Hepatocyte (in vitro differentiated cells): ENCODE measurements at regions not wholly inside any gene's neighbourhood (a gene's known extent, or its start where the extent isn't known, plus 50 kb on each side); places are given as distances from the start of the nearest gene placed in this dataset.

Experiments
- DNase-seq: peaks from one replicate; pipeline ENCODE4 v3.0.0-alpha.2; 2016; ENCODE audit warnings: low spot score
- H2AFZ ChIP-seq: fragments of 200-600 bp; sonication (generic); 2 replicates; pipeline ENCODE4 v1.6.0; 2016; ENCODE audit warnings: antibody characterized with exemption, mild to moderate bottlenecking
- H3K27ac ChIP-seq: fragments of 200-600 bp; sonication (generic); 2 replicates; pipeline ENCODE4 v1.5.1; 2016; ENCODE audit warnings: mild to moderate bottlenecking
- H3K27me3 ChIP-seq: fragments of 200-600 bp; sonication (generic); 2 replicates; pipeline ENCODE4 v1.6.1; 2016
- H3K36me3 ChIP-seq: fragments of 200-600 bp; sonication (generic); replicated peaks from 2 replicates; pipeline ENCODE4 v1.5.1; 2016; ENCODE audit warnings: low read depth; ENCODE audit not compliant: insufficient read depth
- H3K4me1 ChIP-seq: fragments of 200-600 bp; sonication (generic); 2 replicates; pipeline ENCODE4 v1.5.1; 2016; ENCODE audit warnings: mild to moderate bottlenecking, moderate library complexity; ENCODE audit not compliant: insufficient read depth
- H3K4me2 ChIP-seq: fragments of 200-600 bp; sonication (generic); 2 replicates; pipeline ENCODE4 v1.6.0; 2016
- H3K4me3 ChIP-seq: fragments of 200-600 bp; sonication (generic); 2 replicates; pipeline ENCODE4 v1.5.1; 2016; ENCODE audit warnings: mild to moderate bottlenecking
- H3K79me2 ChIP-seq: fragments of 200-600 bp; sonication (generic); 2 replicates; pipeline ENCODE4 v1.6.0; 2017; ENCODE audit warnings: mild to moderate bottlenecking
- H3K9me2 ChIP-seq: fragments of 200-600 bp; sonication (generic); replicated peaks from 2 replicates; pipeline ENCODE4 v1.6.0; 2017; ENCODE audit warnings: mild to moderate bottlenecking; ENCODE audit not compliant: insufficient read depth
- H3K9me3 ChIP-seq: fragments of 200-600 bp; sonication (generic); 2 replicates; pipeline ENCODE4 v1.5.1; 2016; ENCODE audit warnings: low read depth, mild to moderate bottlenecking
- H4K20me1 ChIP-seq: fragments of 200-600 bp; sonication (generic); 2 replicates; pipeline ENCODE4 v1.6.0; 2016; ENCODE audit warnings: mild to moderate bottlenecking; ENCODE audit not compliant: insufficient read depth, poor library complexity, severe bottlenecking
- EZH2 ChIP-seq: fragments of 200-600 bp; sonication (generic); IDR thresholded peaks from 2 replicates; pipeline ENCODE4 v1.6.1; 2016; ENCODE audit warnings: antibody characterized with exemption, mild to moderate bottlenecking, borderline replicate concordance
- EZH2phosphoT487 ChIP-seq: fragments of 200-600 bp; sonication (generic); IDR thresholded peaks from one replicate; pipeline ENCODE4 v1.6.1; 2018; ENCODE audit warnings: antibody characterized with exemption, mild to moderate bottlenecking, low read depth, moderate library complexity; ENCODE audit not compliant: unreplicated experiment, severe bottlenecking
- WGBS: methylation state at CpG from one replicate; pipeline ENCODE4 v1.1.6; 2016; ENCODE audit warnings: low lambda C conversion rate; ENCODE audit errors: missing lambda C conversion rate; 5-methylcytosine and 5-hydroxymethylcytosine counted together
- TF ChIP-seq, protein P1 (sequence below): fragments of 200-600 bp; sonication (generic); IDR thresholded peaks from 2 replicates; pipeline ENCODE4 v1.5.1; 2016; ENCODE audit warnings: antibody characterized with exemption, mild to moderate bottlenecking; ENCODE audit not compliant: poor library complexity

DNA sequence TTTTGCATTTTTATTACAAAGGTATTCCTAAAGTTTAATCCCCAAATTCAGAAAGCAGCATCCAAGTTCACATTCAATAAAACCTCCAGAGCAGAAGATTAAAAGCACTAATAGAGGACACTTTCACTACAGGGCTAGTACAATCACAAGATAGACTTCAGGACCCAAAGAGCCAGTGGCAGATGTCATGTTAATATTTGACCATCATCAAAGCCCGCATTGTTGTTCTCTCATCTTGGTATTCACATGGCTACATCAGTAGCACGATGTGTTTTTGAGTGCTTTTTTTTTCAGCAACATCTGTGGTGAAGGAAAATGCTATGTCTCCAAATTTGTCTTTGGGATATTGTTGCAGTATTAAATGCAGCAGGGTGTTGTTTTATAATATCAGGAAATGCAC is 134.3 kb downstream of the ARL4A start:
- Histone ChIP-seq H2AFZ (no peak overlapping the region), H3K79me2 (no peaks in the 10 kb centered on the region), H3K36me3 (no peaks in the 10 kb centered on the region), H3K9me3 (no peaks in the 10 kb centered on the region), H3K4me2 (no peak overlapping the region), H3K9me2 (no peaks in the 10 kb centered on the region), H3K4me1 (no peaks in the 10 kb centered on the region), H3K27ac (no peak overlapping the region), H3K4me3 (no peak overlapping the region), H4K20me1 (no peaks in the 10 kb centered on the region), H3K27me3 (no peaks in the 10 kb centered on the region)
- 67% methylated on average over 2 of the region's 2 CpGs for WGBS
- no peak for DNase-seq
- TF ChIP-seq, protein P1, sequence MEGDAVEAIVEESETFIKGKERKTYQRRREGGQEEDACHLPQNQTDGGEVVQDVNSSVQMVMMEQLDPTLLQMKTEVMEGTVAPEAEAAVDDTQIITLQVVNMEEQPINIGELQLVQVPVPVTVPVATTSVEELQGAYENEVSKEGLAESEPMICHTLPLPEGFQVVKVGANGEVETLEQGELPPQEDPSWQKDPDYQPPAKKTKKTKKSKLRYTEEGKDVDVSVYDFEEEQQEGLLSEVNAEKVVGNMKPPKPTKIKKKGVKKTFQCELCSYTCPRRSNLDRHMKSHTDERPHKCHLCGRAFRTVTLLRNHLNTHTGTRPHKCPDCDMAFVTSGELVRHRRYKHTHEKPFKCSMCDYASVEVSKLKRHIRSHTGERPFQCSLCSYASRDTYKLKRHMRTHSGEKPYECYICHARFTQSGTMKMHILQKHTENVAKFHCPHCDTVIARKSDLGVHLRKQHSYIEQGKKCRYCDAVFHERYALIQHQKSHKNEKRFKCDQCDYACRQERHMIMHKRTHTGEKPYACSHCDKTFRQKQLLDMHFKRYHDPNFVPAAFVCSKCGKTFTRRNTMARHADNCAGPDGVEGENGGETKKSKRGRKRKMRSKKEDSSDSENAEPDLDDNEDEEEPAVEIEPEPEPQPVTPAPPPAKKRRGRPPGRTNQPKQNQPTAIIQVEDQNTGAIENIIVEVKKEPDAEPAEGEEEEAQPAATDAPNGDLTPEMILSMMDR: no peak
- TF ChIP-seq EZH2phosphoT487 (no peak), EZH2 (no peak)

DNA sequence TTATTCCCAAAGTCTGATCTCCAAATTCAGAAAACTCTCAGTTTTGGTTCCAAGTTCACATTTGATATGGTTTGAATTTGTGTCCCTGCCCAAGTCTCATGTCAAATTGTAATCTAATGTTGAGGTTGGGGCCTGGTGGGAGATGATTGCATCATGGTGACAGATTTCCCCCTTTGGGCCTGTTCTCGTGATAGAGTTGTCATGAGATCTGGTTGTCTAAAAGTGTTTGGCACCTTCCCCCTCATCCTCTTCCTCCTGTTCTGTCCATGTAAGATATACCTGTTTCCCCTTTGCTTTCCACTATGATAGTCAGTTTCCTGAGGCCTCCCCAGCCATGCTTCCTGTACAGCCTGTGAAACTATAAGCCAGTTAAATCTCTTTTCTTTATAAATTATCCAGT is 138.6 kb downstream of the ARL4A start:
- Histone ChIP-seq H3K79me2 (no peaks in the 10 kb centered on the region), H2AFZ (no peak overlapping the region), H3K4me3 (no peak overlapping the region), H3K9me3 (no peaks in the 10 kb centered on the region), H4K20me1 (no peaks in the 10 kb centered on the region), H3K9me2 (no peaks in the 10 kb centered on the region), H3K36me3 (no peaks in the 10 kb centered on the region), H3K4me1 (no peaks in the 10 kb centered on the region), H3K27me3 (no peaks in the 10 kb centered on the region), H3K27ac (no peak overlapping the region), H3K4me2 (no peak overlapping the region)
- DNase-seq: no peak
- 78% methylated on average over 1 of the region's 1 CpG for WGBS
- TF ChIP-seq, protein P1: no peak
- TF ChIP-seq EZH2 (no peak), EZH2phosphoT487 (no peak)

DNA sequence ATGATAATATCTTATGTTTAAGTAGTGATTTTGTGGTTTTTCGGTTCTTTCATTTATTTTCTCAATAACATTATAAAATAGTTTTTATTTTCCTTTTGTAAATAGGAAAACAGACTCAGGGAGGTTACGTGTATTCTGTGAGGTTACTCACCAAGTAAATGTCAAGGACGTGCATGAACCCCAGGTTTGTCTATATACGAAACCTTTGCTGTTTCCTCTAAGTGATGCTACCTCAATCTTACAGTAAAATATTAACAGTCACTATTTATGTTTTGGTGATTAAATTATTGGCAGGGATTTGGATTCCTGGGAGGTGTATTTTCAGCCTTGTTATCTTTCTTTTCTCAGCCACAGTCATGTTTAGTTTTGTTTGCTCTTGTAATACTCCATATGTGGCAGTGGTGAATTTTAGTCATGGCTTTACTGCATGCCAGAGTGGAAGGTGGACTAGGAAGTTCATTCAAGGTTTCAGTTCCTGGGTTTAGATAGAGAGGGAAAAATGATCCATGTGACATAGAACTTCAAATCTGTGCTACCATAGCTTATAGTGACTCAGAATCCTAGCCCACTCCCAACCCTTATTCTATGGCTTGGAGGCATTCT is 139.9 kb downstream of the ARL4A start:
- Histone ChIP-seq H3K79me2 (no peaks in the 10 kb centered on the region), H3K36me3 (no peaks in the 10 kb centered on the region), H3K27me3 (no peaks in the 10 kb centered on the region), H3K4me2 (no peak overlapping the region), H2AFZ (no peak overlapping the region), H3K4me1 (no peaks in the 10 kb centered on the region), H3K27ac (no peak overlapping the region), H3K9me2 (no peaks in the 10 kb centered on the region), H3K4me3 (no peak overlapping the region), H4K20me1 (no peaks in the 10 kb centered on the region), H3K9me3 (no peaks in the 10 kb centered on the region)
- TF ChIP-seq, protein P1: no peak
- TF ChIP-seq EZH2phosphoT487 (no peak), EZH2 (no peak)
- DNase-seq: no peak
- WGBS: 93% methylated on average over 4 of the region's 4 CpGs

DNA sequence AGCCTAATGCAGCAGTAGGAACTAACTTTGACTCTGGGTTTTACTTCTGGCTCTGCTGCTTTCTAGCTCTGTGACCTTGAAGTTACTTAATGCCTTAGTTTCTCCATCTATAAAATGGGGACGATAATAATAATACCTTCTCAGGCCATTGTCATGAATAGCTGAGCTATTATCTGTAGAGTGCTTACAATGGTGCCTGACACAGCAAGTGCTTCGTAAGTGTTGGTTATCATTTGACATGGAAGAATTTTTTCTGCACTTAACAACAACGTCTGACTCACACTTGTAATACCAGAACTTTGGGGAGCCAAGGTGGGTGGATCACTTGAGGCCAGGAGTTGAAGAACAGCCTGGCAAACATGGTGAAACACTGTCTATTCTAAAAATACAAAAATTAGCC is 140.5 kb downstream of the ARL4A start:
- H4K20me1 ChIP-seq: no peaks in the 10 kb centered on the region
- H3K4me3 ChIP-seq: no peak overlapping the region
- H3K27me3 ChIP-seq: no peaks in the 10 kb centered on the region
- 74% methylated on average over 3 of the region's 3 CpGs for WGBS
- DNase-seq: no peak
- TF ChIP-seq EZH2phosphoT487 (no peak), EZH2 (no peak)
- TF ChIP-seq, protein P1: no peak
- no peak overlapping the region for H3K27ac ChIP-seq
- H3K9me3 ChIP-seq: no peaks in the 10 kb centered on the region
- H3K9me2 ChIP-seq: no peaks in the 10 kb centered on the region
- no peaks in the 10 kb centered on the region for H3K36me3 ChIP-seq
- H3K4me1 ChIP-seq: no peaks in the 10 kb centered on the region
- H2AFZ ChIP-seq: no peak overlapping the region
- no peak overlapping the region for H3K4me2 ChIP-seq
- no peaks in the 10 kb centered on the region for H3K79me2 ChIP-seq
